Suprapubic skin (tissue), 3 donors: ENCODE measurements at regions not wholly inside any gene's neighbourhood (a gene's known extent, or its start where the extent isn't known, plus 50 kb on each side); places are given as distances from the start of the nearest gene placed in this dataset.

Experiments used
- CTCF ChIP-seq, 2 donors: fragments of 200-600 bp in 1 of 2; fragments of 450-650 bp in 1 of 2; sonication (generic) in 1 of 2; IDR thresholded peaks; one replicate each; pipeline ENCODE4 v1.5.1; 2016 to 2019; ENCODE audit warnings: antibody characterized with exemption in 2 of 2, mild to moderate bottlenecking in 1 of 2, moderate library complexity in 1 of 2
- EP300 ChIP-seq: sonication (generic); formaldehyde crosslinking; IDR thresholded peaks from one replicate; pipeline ENCODE4 v1.6.1; 2017; ENCODE audit warnings: antibody characterized with exemption
- POLR2A ChIP-seq, 2 donors: fragments of 450-650 bp; IDR thresholded peaks; one replicate each; pipeline ENCODE4 v1.6.1; 2017; ENCODE audit warnings: antibody characterized with exemption in 2 of 2, mild to moderate bottlenecking in 2 of 2, moderate library complexity in 2 of 2

GRCh38 chr18:3329872-3330271 is 67.9 kb downstream of the MYL12B start:
- TF ChIP-seq CTCF (IDR thresholded peaks at IDR 0.05) (no peak), EP300 (no peak), POLR2A (IDR thresholded peaks at IDR 0.05) (no peak)
